Suprapubic skin (tissue), 4 donors: ENCODE measurements at regions not wholly inside any gene's neighbourhood (a gene's known extent, or its start where the extent isn't known, plus 50 kb on each side); places are given as distances from the start of the nearest gene placed in this dataset.

Experiments used
- DNase-seq, 2 donors: peaks; one replicate each; pipeline ENCODE4 v3.0.0-alpha.2; 2019; ENCODE audit warnings: low spot score in 2 of 2
- H3K27ac ChIP-seq: fragments of 200-600 bp; sonication (generic); one replicate; pipeline ENCODE4 v1.5.1; 2019
- H3K27me3 ChIP-seq: fragments of 200-600 bp; sonication (generic); one replicate; pipeline ENCODE4 v1.5.1; 2019
- H3K36me3 ChIP-seq: fragments of 200-600 bp; sonication (generic); one replicate; pipeline ENCODE4 v1.5.1; 2019
- H3K4me1 ChIP-seq: fragments of 200-600 bp; sonication (generic); one replicate; pipeline ENCODE4 v1.5.1; 2019
- H3K4me3 ChIP-seq: fragments of 200-600 bp; sonication (generic); one replicate; pipeline ENCODE4 v1.5.1; 2019; ENCODE audit warnings: mild to moderate bottlenecking
- H3K9me3 ChIP-seq: fragments of 200-600 bp; sonication (generic); one replicate; pipeline ENCODE4 v1.5.1; 2019
- EP300 ChIP-seq: sonication (generic); formaldehyde crosslinking; IDR thresholded peaks from one replicate; pipeline ENCODE4 v1.6.1; 2017; ENCODE audit warnings: antibody characterized with exemption
- POLR2A ChIP-seq, 2 donors: fragments of 450-650 bp; IDR thresholded peaks; one replicate each; pipeline ENCODE4 v1.6.1; 2017; ENCODE audit warnings: antibody characterized with exemption in 2 of 2, mild to moderate bottlenecking in 2 of 2, moderate library complexity in 2 of 2
- POLR2AphosphoS5 ChIP-seq, 3 donors: sonication (generic); formaldehyde crosslinking; IDR thresholded peaks; one replicate each; pipeline ENCODE4 v1.6.1; 2017; ENCODE audit warnings: antibody characterized with exemption in 3 of 3
- WGBS: methylation state at CpG from one replicate; pipeline ENCODE4 v1.1.5; 2018; 5-methylcytosine and 5-hydroxymethylcytosine counted together
- TF ChIP-seq, protein P1 (sequence below), 2 donors: fragments of 200-600 bp in 1 of 2; fragments of 450-650 bp in 1 of 2; sonication (generic) in 1 of 2; IDR thresholded peaks; one replicate each; pipeline ENCODE4 v1.5.1; 2016 to 2019; ENCODE audit warnings: antibody characterized with exemption in 2 of 2, mild to moderate bottlenecking in 1 of 2, moderate library complexity in 1 of 2

DNA sequence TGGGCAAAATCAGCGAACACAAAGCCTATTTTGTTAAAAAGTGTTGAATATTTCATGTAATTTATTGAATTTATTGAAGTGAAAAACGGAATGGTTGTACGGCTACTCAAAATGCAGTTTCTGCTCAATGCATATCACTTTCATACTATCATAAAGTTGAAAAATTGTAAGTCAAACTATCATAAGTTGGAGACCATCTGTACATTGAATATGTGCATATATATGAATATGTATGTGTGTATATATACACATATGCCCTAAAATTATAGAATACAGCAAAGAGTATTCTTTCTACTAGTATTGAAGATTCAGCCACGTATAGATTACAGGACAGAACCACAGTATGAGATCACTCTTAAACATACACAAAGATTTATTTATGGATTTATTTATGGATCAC is 499.0 kb upstream of the SULF2 start:
- 89% methylated on average over 4 of the region's 4 CpGs for WGBS
- no peak for DNase-seq
- Histone ChIP-seq H3K9me3 (no peaks in the 10 kb centered on the region), H3K27ac (no peak overlapping the region), H3K4me1 (peaks cover 12% of the 10 kb centered on the region), H3K36me3 (no peaks in the 10 kb centered on the region), H3K27me3 (peaks cover 15% of the 10 kb centered on the region), H3K4me3 (no peak overlapping the region)
- TF ChIP-seq, protein P1, sequence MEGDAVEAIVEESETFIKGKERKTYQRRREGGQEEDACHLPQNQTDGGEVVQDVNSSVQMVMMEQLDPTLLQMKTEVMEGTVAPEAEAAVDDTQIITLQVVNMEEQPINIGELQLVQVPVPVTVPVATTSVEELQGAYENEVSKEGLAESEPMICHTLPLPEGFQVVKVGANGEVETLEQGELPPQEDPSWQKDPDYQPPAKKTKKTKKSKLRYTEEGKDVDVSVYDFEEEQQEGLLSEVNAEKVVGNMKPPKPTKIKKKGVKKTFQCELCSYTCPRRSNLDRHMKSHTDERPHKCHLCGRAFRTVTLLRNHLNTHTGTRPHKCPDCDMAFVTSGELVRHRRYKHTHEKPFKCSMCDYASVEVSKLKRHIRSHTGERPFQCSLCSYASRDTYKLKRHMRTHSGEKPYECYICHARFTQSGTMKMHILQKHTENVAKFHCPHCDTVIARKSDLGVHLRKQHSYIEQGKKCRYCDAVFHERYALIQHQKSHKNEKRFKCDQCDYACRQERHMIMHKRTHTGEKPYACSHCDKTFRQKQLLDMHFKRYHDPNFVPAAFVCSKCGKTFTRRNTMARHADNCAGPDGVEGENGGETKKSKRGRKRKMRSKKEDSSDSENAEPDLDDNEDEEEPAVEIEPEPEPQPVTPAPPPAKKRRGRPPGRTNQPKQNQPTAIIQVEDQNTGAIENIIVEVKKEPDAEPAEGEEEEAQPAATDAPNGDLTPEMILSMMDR (IDR thresholded peaks at IDR 0.05): no peak
- TF ChIP-seq EP300 (no peak), POLR2AphosphoS5 (IDR thresholded peaks at IDR 0.05) (no peak), POLR2A (IDR thresholded peaks at IDR 0.05) (no peak)

DNA sequence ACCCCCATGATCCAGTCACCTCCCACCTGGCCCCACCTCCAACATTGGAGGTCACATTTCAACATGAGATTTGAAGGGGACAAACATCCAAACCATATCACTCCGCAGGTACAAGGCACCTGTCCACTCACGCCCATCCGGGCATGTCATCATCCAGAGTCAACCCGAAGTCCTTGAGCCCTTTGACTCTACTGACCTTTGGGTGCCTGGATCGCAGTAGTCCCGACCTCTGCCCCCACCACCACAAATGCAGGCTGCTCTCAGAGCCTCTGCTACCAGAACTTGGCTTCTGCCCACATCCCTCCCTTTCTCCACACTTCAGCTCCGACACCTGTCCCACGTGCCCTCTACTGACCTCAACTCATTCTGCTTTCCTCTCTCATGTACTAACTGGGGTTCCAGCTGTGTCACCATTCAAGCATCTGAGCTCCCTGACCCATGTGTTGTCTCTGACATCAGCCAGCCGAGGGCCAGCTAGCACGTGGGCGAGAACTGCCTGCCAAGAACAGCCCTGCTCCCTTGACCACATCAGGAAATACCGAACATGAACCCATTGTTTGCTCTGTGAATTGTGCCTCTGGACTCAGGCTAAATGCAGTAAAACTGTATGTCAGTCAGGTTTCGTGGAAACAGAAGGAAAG is 498.3 kb upstream of the SULF2 start:
- Histone ChIP-seq H3K27ac (no peak overlapping the region), H3K4me1 (peaks cover 9% of the 10 kb centered on the region), H3K9me3 (no peaks in the 10 kb centered on the region), H3K27me3 (peaks cover 15% of the 10 kb centered on the region), H3K4me3 (no peak overlapping the region), H3K36me3 (no peaks in the 10 kb centered on the region)
- WGBS: 69% methylated on average over 13 of the region's 13 CpGs
- TF ChIP-seq EP300 (no peak), POLR2AphosphoS5 (IDR thresholded peaks at IDR 0.05) (no peak)
- no peak for DNase-seq

DNA sequence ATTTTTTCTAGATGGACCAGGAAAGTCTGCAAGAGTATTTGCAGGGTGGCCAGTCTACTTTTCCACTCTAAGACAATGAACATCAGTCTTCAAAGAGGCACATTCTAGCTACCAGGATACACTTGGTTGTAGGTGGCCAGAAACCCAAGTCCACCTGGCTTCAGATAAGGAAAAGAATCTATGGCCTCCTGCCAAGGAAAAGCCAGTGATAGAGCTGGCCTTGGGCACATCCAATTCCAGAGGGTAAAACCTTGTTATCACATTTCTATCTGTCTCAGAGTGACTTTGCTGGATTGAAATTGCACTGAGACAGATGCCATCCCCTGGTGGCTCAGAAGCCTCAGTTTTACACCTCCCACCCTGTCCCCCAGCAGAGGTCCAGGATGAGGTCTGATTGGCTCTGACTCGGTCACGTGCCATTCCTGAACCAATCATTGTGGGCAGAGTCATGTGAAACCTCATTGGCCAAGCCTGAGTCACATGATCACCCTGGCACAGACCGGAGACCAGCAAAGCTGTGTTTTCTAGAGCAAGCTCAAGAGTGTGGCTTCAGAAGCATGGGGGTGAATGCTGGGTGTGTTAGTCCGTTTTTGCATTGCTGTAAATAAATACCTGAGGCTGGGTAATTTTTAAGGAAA is 497.4 kb upstream of the SULF2 start:
- TF ChIP-seq EP300: no peak
- TF ChIP-seq, protein P1 (IDR thresholded peaks at IDR 0.05): no peak
- no peak for TF ChIP-seq POLR2A (IDR thresholded peaks at IDR 0.05)
- no peak for TF ChIP-seq POLR2AphosphoS5 (IDR thresholded peaks at IDR 0.05)
- H3K4me1 ChIP-seq: peaks cover 9% of the 10 kb centered on the region
- H3K36me3 ChIP-seq: no peaks in the 10 kb centered on the region
- peaks cover 15% of the 10 kb centered on the region for H3K27me3 ChIP-seq
- no peak for DNase-seq
- no peak overlapping the region for H3K27ac ChIP-seq
- no peaks in the 10 kb centered on the region for H3K9me3 ChIP-seq
- WGBS: 81% methylated on average over 2 of the region's 4 CpGs
- no peak overlapping the region for H3K4me3 ChIP-seq

DNA sequence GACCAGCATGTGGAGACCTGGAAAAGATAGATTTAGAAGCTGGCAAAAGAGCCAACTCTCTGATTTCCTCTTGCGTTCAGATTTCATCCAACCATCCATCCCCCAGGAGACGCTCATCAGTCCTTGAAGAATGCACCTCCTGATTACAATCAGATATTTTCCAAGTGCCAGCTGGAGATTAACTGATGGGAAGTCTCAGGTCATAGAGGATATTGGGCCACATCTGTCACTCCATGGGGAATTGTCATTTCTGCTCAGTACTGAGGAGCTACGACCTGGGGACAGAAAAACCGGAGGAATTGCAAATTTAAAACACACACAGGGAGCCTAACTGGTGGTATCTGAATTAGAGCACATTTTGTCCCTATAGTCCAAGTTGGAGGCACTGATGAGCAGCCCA is 496.2 kb upstream of the SULF2 start:
- Histone ChIP-seq H3K36me3 (no peaks in the 10 kb centered on the region), H3K27me3 (peaks cover 15% of the 10 kb centered on the region), H3K9me3 (no peaks in the 10 kb centered on the region), H3K4me1 (no peaks in the 10 kb centered on the region), H3K4me3 (no peak overlapping the region), H3K27ac (no peak overlapping the region)
- TF ChIP-seq EP300 (no peak), POLR2AphosphoS5 (IDR thresholded peaks at IDR 0.05) (no peak), POLR2A (IDR thresholded peaks at IDR 0.05) (no peak)
- TF ChIP-seq, protein P1 (IDR thresholded peaks at IDR 0.05): no peak
- 80% methylated on average over 4 of the region's 4 CpGs for WGBS
- DNase-seq: no peak

DNA sequence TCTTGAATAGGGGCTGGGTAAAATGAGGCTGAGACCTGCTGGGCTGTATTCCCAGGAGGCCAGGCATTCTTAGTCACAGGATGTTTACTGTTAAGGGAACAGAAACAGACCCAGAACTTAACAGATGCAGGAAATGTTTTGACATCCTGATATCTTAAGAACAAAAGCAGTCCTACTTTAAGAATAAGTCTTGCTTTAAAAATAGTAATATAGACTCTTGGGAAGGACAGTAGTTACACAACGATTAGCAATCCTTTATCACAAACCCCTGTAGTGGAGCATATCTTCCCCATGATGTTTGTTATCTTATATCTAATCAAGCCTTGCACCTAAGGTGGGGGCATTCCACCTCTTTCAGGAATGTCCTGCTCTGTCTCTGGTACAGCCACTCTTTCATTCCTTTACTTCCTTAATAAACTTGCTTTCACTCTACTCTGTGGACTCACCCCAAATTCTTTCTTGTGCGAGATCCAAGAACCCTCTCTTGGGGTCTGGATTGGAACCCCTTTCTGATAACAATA is 493.7 kb upstream of the SULF2 start:
- WGBS: 56% methylated on average over 2 of the region's 2 CpGs
- H3K9me3 ChIP-seq: no peaks in the 10 kb centered on the region
- H3K4me3 ChIP-seq: no peak overlapping the region
- peaks cover 15% of the 10 kb centered on the region for H3K27me3 ChIP-seq
- no peak for DNase-seq
- no peak overlapping the region for H3K27ac ChIP-seq
- no peak for TF ChIP-seq POLR2AphosphoS5 (IDR thresholded peaks at IDR 0.05)
- TF ChIP-seq POLR2A (IDR thresholded peaks at IDR 0.05): no peak
- TF ChIP-seq, protein P1 (IDR thresholded peaks at IDR 0.05): no peak
- TF ChIP-seq EP300: no peak
- no peaks in the 10 kb centered on the region for H3K4me1 ChIP-seq
- H3K36me3 ChIP-seq: no peaks in the 10 kb centered on the region
